ENCODE measurements at regions not wholly inside any gene's neighbourhood (a gene's known extent, or its start where the extent isn't known, plus 50 kb on each side); places are given as distances from the start of the nearest gene placed in this dataset.
"Not testable (repeated sequence)": the region's sequence is repeated elsewhere in the genome, so short reads cannot be mapped to it uniquely, and the experiment has no call there.

GRCh38 chr20:52305024-52305645 lies 113.6 kb upstream of the ZFP64 start:
- no peak overlapping the region for H3K4me3 ChIP-seq (ENCODE audit: low read length)
- DNase-seq (ENCODE audit: low read depth): peak; percentile 29
- no peak for TF ChIP-seq CTCF (IDR thresholded peaks at IDR 0.05; ENCODE audit: insufficient read depth, low read depth, low read length, missing control alignments)

- no peak for DNase-seq (ENCODE audit: low read depth)
Observed at GRCh38 chr20:52303281-52303950, 111.8 kb upstream of the ZFP64 start.

GRCh38 chr20:52302736-52303135 lies 111.2 kb upstream of the ZFP64 start:
- TF ChIP-seq CTCF (IDR thresholded peaks at IDR 0.05; ENCODE audit: insufficient read depth, low read depth, low read length, missing control alignments): no peak
- H3K4me3 ChIP-seq (ENCODE audit: low read length): no peak overlapping the region
- no peak for DNase-seq (ENCODE audit: low read depth)

More at GRCh38 chr20:52303281-52303950, 111.8 kb upstream of the ZFP64 start:
- no peak for TF ChIP-seq CTCF (IDR thresholded peaks at IDR 0.05; ENCODE audit: insufficient read depth, low read depth, low read length, missing control alignments)
- H3K4me3 ChIP-seq (ENCODE audit: low read length): no peak overlapping the region

- not testable (repeated sequence) for DNase-seq (ENCODE audit: low read depth); H3K4me3 ChIP-seq (ENCODE audit: low read length)
Observed at GRCh38 chr20:52302051-52302450, 110.5 kb upstream of the ZFP64 start.

GRCh38 chr20:52295556-52295955 lies 104.0 kb upstream of the ZFP64 start:
- H3K4me3 ChIP-seq (ENCODE audit: low read length): no peak overlapping the region
- peak; percentile 19 for DNase-seq (ENCODE audit: low read depth)
- TF ChIP-seq CTCF (IDR thresholded peaks at IDR 0.05; ENCODE audit: insufficient read depth, low read depth, low read length, missing control alignments): no peak

GRCh38 chr20:52294106-52294628 lies 102.6 kb upstream of the ZFP64 start:
- no peak for TF ChIP-seq CTCF (IDR thresholded peaks at IDR 0.05; ENCODE audit: insufficient read depth, low read depth, low read length, missing control alignments)
- no peak overlapping the region for H3K4me3 ChIP-seq (ENCODE audit: low read length)
- peak; percentile 10 for DNase-seq (ENCODE audit: low read depth)

- TF ChIP-seq CTCF (IDR thresholded peaks at IDR 0.05; ENCODE audit: insufficient read depth, low read depth, low read length, missing control alignments): no peak
- H3K4me3 ChIP-seq (ENCODE audit: low read length): no peak overlapping the region
- DNase-seq (ENCODE audit: low read depth): no peak
Observed at GRCh38 chr20:52291109-52291508, 99.5 kb upstream of the ZFP64 start.

All from epithelial cell of esophagus (primary cell).